Liver (tissue), 3 donors: ENCODE measurements at regions not wholly inside any gene's neighbourhood (a gene's known extent, or its start where the extent isn't known, plus 50 kb on each side); places are given as distances from the start of the nearest gene placed in this dataset.

Source experiments
- JUND ChIP-seq, 2 donors: IDR thresholded peaks; 2 replicates each; pipeline ENCODE4 v1.6.1; 2016; ENCODE audit warnings: antibody characterized with exemption in 2 of 2
- RXRA ChIP-seq, 2 donors: IDR thresholded peaks; 2 replicates each; pipeline ENCODE4 v1.6.1; 2017 to 2018; ENCODE audit warnings: antibody characterized with exemption in 2 of 2, mild to moderate bottlenecking in 1 of 2
- TAF1 ChIP-seq: conservative IDR thresholded peaks from 2 replicates; pipeline ENCODE4 v1.6.1; 2016; ENCODE audit warnings: antibody characterized with exemption, mild to moderate bottlenecking
- YY1 ChIP-seq: IDR thresholded peaks from 2 replicates; pipeline ENCODE4 v1.6.1; 2016; ENCODE audit warnings: antibody characterized with exemption, mild to moderate bottlenecking
- TF ChIP-seq, protein P1 (sequence below): fragments of 150-350 bp; IDR thresholded peaks from 2 replicates; pipeline ENCODE4 v1.5.1; 2017; ENCODE audit warnings: improper control_type of control experiment, low read depth, low read length; ENCODE audit not compliant: missing input control
- donor health status: healthy.
- donor health status: healthy.

DNA sequence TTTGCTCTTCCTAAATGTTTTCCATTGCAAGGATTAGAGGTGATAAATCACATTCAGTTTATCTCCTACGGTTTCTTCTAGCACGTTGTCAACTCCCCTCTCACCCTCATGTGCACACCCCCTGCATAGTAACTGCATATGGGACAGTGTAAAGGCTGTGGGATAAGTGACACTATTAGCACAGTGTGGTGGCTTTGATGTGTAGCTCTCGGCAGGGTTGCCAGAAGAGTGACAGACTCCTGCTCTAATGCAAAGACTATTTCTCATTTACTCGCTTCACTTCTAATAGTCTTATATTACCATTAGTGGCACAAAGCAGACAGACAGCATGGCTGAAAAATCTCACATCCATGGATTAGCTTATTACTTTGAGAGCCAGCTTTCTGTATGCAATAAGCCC is 454.6 kb downstream of the CETN3 start:
- TF ChIP-seq YY1, result no peak
- TF ChIP-seq TAF1, result no peak
- TF ChIP-seq, protein P1, sequence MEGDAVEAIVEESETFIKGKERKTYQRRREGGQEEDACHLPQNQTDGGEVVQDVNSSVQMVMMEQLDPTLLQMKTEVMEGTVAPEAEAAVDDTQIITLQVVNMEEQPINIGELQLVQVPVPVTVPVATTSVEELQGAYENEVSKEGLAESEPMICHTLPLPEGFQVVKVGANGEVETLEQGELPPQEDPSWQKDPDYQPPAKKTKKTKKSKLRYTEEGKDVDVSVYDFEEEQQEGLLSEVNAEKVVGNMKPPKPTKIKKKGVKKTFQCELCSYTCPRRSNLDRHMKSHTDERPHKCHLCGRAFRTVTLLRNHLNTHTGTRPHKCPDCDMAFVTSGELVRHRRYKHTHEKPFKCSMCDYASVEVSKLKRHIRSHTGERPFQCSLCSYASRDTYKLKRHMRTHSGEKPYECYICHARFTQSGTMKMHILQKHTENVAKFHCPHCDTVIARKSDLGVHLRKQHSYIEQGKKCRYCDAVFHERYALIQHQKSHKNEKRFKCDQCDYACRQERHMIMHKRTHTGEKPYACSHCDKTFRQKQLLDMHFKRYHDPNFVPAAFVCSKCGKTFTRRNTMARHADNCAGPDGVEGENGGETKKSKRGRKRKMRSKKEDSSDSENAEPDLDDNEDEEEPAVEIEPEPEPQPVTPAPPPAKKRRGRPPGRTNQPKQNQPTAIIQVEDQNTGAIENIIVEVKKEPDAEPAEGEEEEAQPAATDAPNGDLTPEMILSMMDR, result no peak
- no peak for TF ChIP-seq JUND (IDR thresholded peaks at IDR 0.05)
- no peak for TF ChIP-seq RXRA (IDR thresholded peaks at IDR 0.05)
